NCI-H1436 treated with DMSO at 0.1 percent for 48 hours (cell line): ENCODE measurements at regions not wholly inside any gene's neighbourhood (a gene's known extent, or its start where the extent isn't known, plus 50 kb on each side); places are given as distances from the start of the nearest gene placed in this dataset.
"Not testable (repeated sequence)": the region's sequence is repeated elsewhere in the genome, so short reads cannot be mapped to it uniquely, and the experiment has no call there.

Source experiments
- DNase-seq: peaks from one replicate; lab custom pipeline; 2025; lab: John Stamatoyannopoulos, UW

- DNase-seq: no peak
Measured at GRCh38 chr10:28733245-28733644, 55.9 kb downstream of the BAMBI start.

GRCh38 chr10:28733647-28734046 lies 56.3 kb downstream of the BAMBI start:
- DNase-seq: no peak

GRCh38 chr10:28734938-28735759 lies 57.8 kb downstream of the BAMBI start:
- DNase-seq: no peak

GRCh38 chr10:28737096-28737495 lies 59.8 kb downstream of the BAMBI start:
- no peak for DNase-seq

GRCh38 chr10:28738200-28738599 lies 60.9 kb downstream of the BAMBI start:
- no peak for DNase-seq

GRCh38 chr10:28743576-28743975 lies 66.3 kb downstream of the BAMBI start:
- DNase-seq: no peak

- no peak for DNase-seq
Measured at GRCh38 chr10:28744069-28744768, 66.9 kb downstream of the BAMBI start.

GRCh38 chr10:28754930-28755718 lies 77.8 kb downstream of the BAMBI start:
- no peak for DNase-seq

- no peak for DNase-seq
Measured at GRCh38 chr10:28761084-28761846, 83.9 kb downstream of the BAMBI start.

GRCh38 chr10:28763471-28764170 lies 86.3 kb downstream of the BAMBI start:
- DNase-seq: no peak

- no peak for DNase-seq
Measured at GRCh38 chr10:28765641-28766040, 88.3 kb downstream of the BAMBI start.

- no peak for DNase-seq
Measured at GRCh38 chr10:28768227-28768626, 90.9 kb downstream of the BAMBI start.

GRCh38 chr10:28769091-28769604 lies 91.8 kb downstream of the BAMBI start:
- no peak for DNase-seq

- not testable (repeated sequence) for DNase-seq
Measured at GRCh38 chr10:28771580-28772090, 94.3 kb downstream of the BAMBI start.

- DNase-seq: no peak
Measured at GRCh38 chr10:28774051-28774995, 97.0 kb downstream of the BAMBI start.

GRCh38 chr10:28775773-28776172 lies 98.5 kb downstream of the BAMBI start:
- DNase-seq: no peak

GRCh38 chr10:28776519-28776918 lies 99.2 kb downstream of the BAMBI start:
- DNase-seq: no peak

GRCh38 chr10:28777911-28778310 lies 100.6 kb downstream of the BAMBI start:
- no peak for DNase-seq

GRCh38 chr10:28778524-28778923 lies 101.2 kb downstream of the BAMBI start:
- DNase-seq: no peak

- DNase-seq: no peak
Measured at GRCh38 chr10:28781296-28781695, 104.0 kb downstream of the BAMBI start.
